Mucosa of descending colon (tissue), 3 donors: ENCODE measurements at regions not wholly inside any gene's neighbourhood (a gene's known extent, or its start where the extent isn't known, plus 50 kb on each side); places are given as distances from the start of the nearest gene placed in this dataset.
A peak's percentile ranks its signal among the peaks of the same experiment; 100 is the strongest.
"Not testable (repeated sequence)": the region's sequence is repeated elsewhere in the genome, so short reads cannot be mapped to it uniquely, and the experiment has no call there.

ENCODE experiments used
- ATAC-seq: fragments of 200-7000 bp; cut with Tn5 transposase; one replicate; pipeline ENCODE4 v1.9.1; 2020; ENCODE audit warnings: mild to moderate bottlenecking, moderate library complexity
- DNase-seq, 3 donors: peaks; one replicate each; pipeline ENCODE4 v3.0.0-alpha.2; 2020
- H3K36me3 ChIP-seq: fragments of 200-600 bp; one replicate; pipeline ENCODE4 v1.8.0; 2021; ENCODE audit warnings: low read depth, mild to moderate bottlenecking
- H3K4me1 ChIP-seq: fragments of 200-600 bp; one replicate; pipeline ENCODE4 v1.8.0; 2021; ENCODE audit warnings: low read depth, mild to moderate bottlenecking
- H3K4me3 ChIP-seq: fragments of 200-600 bp; one replicate; pipeline ENCODE4 v1.8.0; 2021; ENCODE audit warnings: mild to moderate bottlenecking
- H3K9me3 ChIP-seq: fragments of 200-600 bp; one replicate; pipeline ENCODE4 v1.8.0; 2021; ENCODE audit warnings: mild to moderate bottlenecking
- CTCF ChIP-seq: fragments of 200-600 bp; IDR thresholded peaks from one replicate; pipeline ENCODE4 v1.8.0; 2022; ENCODE audit warnings: antibody characterized with exemption, mild to moderate bottlenecking
- intact Hi-C, 2 donors: fragments of 100-400 bp; cut with DNase I in 1 of 2; cut with micrococcal nuclease in 1 of 2; formaldehyde crosslinking; loops; one replicate each; pipeline versions ENCODE4 v1.11.0 to v1.11.1; 2022; cut with DNase I, micrococcal nuclease
- donor health status: DM: no; HTN: no; CAD: no; lungs with moderate emphysema.
- donor health status: DM: no; HTN: no; CAD: no.
- donor health status: DM: no; HTN: yes; CAD: no.

DNA sequence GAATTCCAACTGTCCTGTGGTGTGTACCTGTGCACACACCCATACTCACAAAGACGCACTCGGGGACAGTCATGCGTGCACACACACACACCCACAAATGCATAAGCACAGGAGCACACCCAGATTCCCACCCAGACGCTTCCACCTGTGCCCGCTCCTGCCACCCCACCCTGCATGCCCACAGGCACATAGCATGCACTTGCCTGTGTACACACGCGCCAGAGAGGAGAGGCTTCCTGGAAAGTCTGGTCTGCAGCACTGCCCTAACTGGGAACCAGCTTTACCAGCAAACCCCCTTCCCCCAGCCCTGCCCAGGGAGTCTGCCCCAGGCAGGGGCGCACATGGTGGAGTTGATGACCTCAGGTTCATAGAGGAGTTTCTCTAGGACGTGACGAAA, 246.2 kb downstream of the UACA start:
- ATAC-seq, result peak; percentile 69

DNA sequence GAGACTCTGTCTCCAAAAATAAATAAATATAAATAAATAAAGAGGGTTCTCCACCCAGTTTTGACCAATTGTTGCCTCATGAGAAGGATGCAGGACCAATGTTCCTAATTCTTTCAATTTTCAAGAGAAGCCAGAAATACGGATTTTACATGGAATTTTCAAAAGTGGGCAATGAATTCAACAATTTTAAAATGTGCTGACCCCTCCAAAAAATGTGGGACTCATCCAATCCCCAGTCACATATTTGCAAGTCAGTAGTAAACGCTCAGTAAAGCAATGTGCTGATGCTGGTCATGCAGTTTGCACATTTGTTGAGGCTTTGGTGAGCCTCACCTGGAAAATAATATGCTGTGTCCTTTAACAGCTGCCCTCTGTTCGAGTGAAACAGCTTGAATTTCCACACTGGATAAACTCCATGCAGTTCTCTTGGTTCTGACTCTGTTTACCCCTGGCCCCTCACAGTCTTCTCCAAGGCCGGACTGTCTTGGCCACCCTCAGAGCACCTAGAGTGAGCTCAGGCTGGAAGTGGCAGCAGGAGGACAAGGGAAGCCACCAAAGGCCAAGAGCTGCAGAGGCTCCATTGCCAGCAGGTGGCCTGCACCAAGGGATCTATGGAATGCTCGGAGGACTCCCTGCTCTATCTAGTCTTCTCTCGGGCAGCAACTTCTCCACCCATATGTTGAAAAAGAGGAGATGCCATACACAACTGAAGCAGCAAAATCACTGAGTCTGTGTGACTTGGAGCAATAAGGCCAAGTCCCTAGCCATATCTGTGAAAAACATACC, 246.8 kb downstream of the UACA start:
- Histone ChIP-seq H3K36me3 (no peaks in the 10 kb centered on the region), H3K4me3 (no peak overlapping the region), H3K4me1 (no peaks in the 10 kb centered on the region), H3K9me3 (no peaks in the 10 kb centered on the region)
- DNase-seq (no peak), ATAC-seq (no peak)
- intact Hi-C loops, result no loop called here
- no peak for TF ChIP-seq CTCF

More for the DNA sequence above, 246.2 kb downstream of the UACA start:
- DNase-seq, result peak in 1 of 3 donors; percentile 36
- intact Hi-C loops, result no loop called here
- Histone ChIP-seq H3K36me3 (no peaks in the 10 kb centered on the region), H3K4me1 (no peaks in the 10 kb centered on the region), H3K4me3 (no peak overlapping the region), H3K9me3 (no peaks in the 10 kb centered on the region)
- TF ChIP-seq CTCF, result no peak

- H3K9me3 ChIP-seq, result peaks cover 14% of the 10 kb centered on the region
- no peak for TF ChIP-seq CTCF
- H3K4me3 ChIP-seq, result no peak overlapping the region
- H3K36me3 ChIP-seq, result no peaks in the 10 kb centered on the region
- no peak for DNase-seq
- intact Hi-C loops, result no loop called here
- no peak for ATAC-seq
- no peaks in the 10 kb centered on the region for H3K4me1 ChIP-seq
Observed at GRCh38 chr15:70514251-70514650, 249.1 kb downstream of the UACA start.

GRCh38 chr15:70513819-70514218, 249.5 kb downstream of the UACA start:
- ATAC-seq, result peak; percentile 34
- intact Hi-C loops, result no loop called here
- no peak overlapping the region for H3K4me3 ChIP-seq
- H3K4me1 ChIP-seq, result no peaks in the 10 kb centered on the region
- no peak for TF ChIP-seq CTCF
- H3K9me3 ChIP-seq, result peaks cover 14% of the 10 kb centered on the region
- DNase-seq, result peak in 1 of 3 donors; percentile 36
- no peaks in the 10 kb centered on the region for H3K36me3 ChIP-seq

- intact Hi-C loops, result no loop called here
- no peak for TF ChIP-seq CTCF
- no peak overlapping the region for H3K4me3 ChIP-seq
- no peaks in the 10 kb centered on the region for H3K4me1 ChIP-seq
- no peaks in the 10 kb centered on the region for H3K36me3 ChIP-seq
- DNase-seq (peak; percentile 40 to 68 (median 58)), ATAC-seq (peak; percentile 75)
- H3K9me3 ChIP-seq, result peaks cover 14% of the 10 kb centered on the region
Observed at GRCh38 chr15:70512772-70513362, 250.5 kb downstream of the UACA start.

GRCh38 chr15:70511972-70512587, 251.3 kb downstream of the UACA start:
- ATAC-seq, H3K4me1 ChIP-seq, DNase-seq, H3K36me3 ChIP-seq, H3K4me3 ChIP-seq, intact Hi-C loops: not testable (repeated sequence)
- H3K9me3 ChIP-seq, result peaks cover 14% of the 10 kb centered on the region
